ENCODE measurements at regions not wholly inside any gene's neighbourhood (a gene's known extent, or its start where the extent isn't known, plus 50 kb on each side); places are given as distances from the start of the nearest gene placed in this dataset.

- TF ChIP-seq, protein P1, sequence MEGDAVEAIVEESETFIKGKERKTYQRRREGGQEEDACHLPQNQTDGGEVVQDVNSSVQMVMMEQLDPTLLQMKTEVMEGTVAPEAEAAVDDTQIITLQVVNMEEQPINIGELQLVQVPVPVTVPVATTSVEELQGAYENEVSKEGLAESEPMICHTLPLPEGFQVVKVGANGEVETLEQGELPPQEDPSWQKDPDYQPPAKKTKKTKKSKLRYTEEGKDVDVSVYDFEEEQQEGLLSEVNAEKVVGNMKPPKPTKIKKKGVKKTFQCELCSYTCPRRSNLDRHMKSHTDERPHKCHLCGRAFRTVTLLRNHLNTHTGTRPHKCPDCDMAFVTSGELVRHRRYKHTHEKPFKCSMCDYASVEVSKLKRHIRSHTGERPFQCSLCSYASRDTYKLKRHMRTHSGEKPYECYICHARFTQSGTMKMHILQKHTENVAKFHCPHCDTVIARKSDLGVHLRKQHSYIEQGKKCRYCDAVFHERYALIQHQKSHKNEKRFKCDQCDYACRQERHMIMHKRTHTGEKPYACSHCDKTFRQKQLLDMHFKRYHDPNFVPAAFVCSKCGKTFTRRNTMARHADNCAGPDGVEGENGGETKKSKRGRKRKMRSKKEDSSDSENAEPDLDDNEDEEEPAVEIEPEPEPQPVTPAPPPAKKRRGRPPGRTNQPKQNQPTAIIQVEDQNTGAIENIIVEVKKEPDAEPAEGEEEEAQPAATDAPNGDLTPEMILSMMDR (optimal IDR thresholded peaks at IDR 0.05 in 1 of 3, IDR thresholded peaks at IDR 0.05 in 1 of 3, conservative IDR thresholded peaks at IDR 0.05 in 1 of 3; ENCODE audit: extremely low read depth in 1 of 3, insufficient read depth in 2 of 3, low read length in 3 of 3): no peak
- no peak for TF ChIP-seq EZH2 (IDR thresholded peaks at IDR 0.05; ENCODE audit: low read length)
Observed at GRCh38 chr2:45123521-45124191, 114.4 kb upstream of the SIX2 start.

Measured in keratinocyte (primary cell).